ENCODE measurements at regions not wholly inside any gene's neighbourhood (a gene's known extent, or its start where the extent isn't known, plus 50 kb on each side); places are given as distances from the start of the nearest gene placed in this dataset.

DNA sequence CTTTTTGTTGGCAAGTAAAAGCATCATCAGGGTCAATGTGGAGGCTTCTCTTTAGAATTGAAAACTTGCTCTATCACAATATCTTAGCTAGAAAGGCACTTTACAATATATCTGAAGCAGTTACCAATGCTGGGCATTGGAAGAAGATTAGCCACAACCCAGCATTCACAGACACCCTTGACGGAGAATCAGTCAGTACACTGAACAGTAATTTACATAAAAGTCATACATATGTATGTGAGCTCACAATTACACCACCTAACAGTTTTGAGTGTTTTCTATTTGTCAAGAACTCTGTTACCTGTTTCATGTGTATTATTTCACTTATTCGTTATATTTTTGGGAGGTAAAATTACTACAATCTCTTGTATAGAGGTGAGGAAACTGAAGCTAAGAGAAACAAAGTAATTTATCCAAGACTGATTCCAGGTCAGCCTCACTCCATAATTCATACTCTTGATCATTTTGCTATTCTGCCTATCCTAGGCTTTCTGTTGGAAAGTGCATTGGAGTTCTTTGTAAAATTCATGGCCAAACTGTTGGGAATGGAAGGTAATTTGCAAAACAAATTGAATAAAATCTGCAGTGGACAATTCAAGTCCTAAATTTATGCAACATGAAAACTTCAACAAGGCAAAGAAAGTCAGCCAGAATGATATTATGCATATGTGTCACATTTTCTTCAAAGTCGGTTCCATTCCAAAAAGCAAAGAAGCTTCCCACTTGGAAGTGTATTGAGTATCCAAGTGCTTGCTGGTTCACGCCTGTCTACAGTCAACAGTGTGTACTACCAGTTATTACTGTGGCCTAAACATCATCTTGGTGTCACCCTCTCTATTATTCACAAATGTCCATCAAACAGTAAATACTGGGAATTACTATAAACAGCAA is 223.7 kb upstream of the SEMA6D start:
- Histone ChIP-seq H4K20me1 (ENCODE audit: control insufficient read depth, insufficient read depth) (no peaks in the 10 kb centered on the region), H3K27me3 (replicated peaks in 1 of 2; ENCODE audit: control insufficient read depth in 2 of 2, insufficient read depth in 2 of 2, low read length in 1 of 2) (no peaks in the 10 kb centered on the region), H3K79me2 (ENCODE audit: control insufficient read depth, insufficient read depth, low read length) (no peaks in the 10 kb centered on the region), H3K36me3 (ENCODE audit: control insufficient read depth in 2 of 2, insufficient read depth in 2 of 2, low read length in 1 of 2) (no peaks in the 10 kb centered on the region), H2AFZ (ENCODE audit: control insufficient read depth, low read depth, low read length) (no peak overlapping the region), H3K4me2 (ENCODE audit: control insufficient read depth, insufficient read depth) (no peak overlapping the region), H3K4me1 (ENCODE audit: control insufficient read depth, insufficient read depth, low read length) (no peaks in the 10 kb centered on the region), H3K27ac (ENCODE audit: control insufficient read depth, insufficient read depth) (no peak overlapping the region), H3K9me3 (replicated peaks; ENCODE audit: control insufficient read depth, insufficient read depth, low read length) (no peaks in the 10 kb centered on the region), H3K9ac (ENCODE audit: control insufficient read depth, insufficient read depth, low read length) (no peak overlapping the region), H3K4me3 (no peak overlapping the region)
- CTCF ChIA-PET: no interaction called here
- DNase-seq (ENCODE audit: low read depth, low spot score) (no peak), ATAC-seq (no peak), FAIRE-seq (no peak)
- SMC1A ChIA-PET (ENCODE audit: uncharacterized antibody, unreplicated experiment): no interaction called here
- POLR2A ChIA-PET: no interaction called here
- no TSS peak for BruUV-seq (replicated peaks)
- RAD21 ChIA-PET (ENCODE audit: unreplicated experiment): no interaction called here
- no peak for TF ChIP-seq CTCF (IDR thresholded peaks at IDR 0.05 in 2 of 3, conservative IDR thresholded peaks at IDR 0.05 in 1 of 3; ENCODE audit: control insufficient read depth in 2 of 3, extremely low read depth in 1 of 3, insufficient read depth in 1 of 3, low read depth in 3 of 3, low read length in 3 of 3)
- no peak for TF ChIP-seq GATAD2B (conservative IDR thresholded peaks at IDR 0.05; ENCODE audit: low read depth)
- in situ Hi-C loops (cut with MboI): loop anchor here (25.0 kb wide), 1 partner anchor 769 kb away; no protein-coding TSS in a partner anchor
- intact Hi-C loops (cut with micrococcal nuclease; ENCODE audit: unreplicated experiment): no loop called here
- 13% methylated on average over 4 of the region's 4 CpGs for WGBS (ENCODE audit: insufficient coverage, insufficient replicate concordance, low lambda C conversion rate, missing lambda C conversion rate)

Data from GM12878 (cell line).